B cell (primary cell): ENCODE measurements at regions not wholly inside any gene's neighbourhood (a gene's known extent, or its start where the extent isn't known, plus 50 kb on each side); places are given as distances from the start of the nearest gene placed in this dataset.
"Not testable (repeated sequence)": the region's sequence is repeated elsewhere in the genome, so short reads cannot be mapped to it uniquely, and the experiment has no call there.

Experiments
- ATAC-seq: fragments of 200-7000 bp; cut with Tn5 transposase; one replicate; pipeline ENCODE4 v1.10.0; 2021; ENCODE audit warnings: low read depth, mild to moderate bottlenecking, moderate number of reproducible peaks, moderate library complexity
- CTCF ChIA-PET: fragments of 350-600 bp; sonication (Branson Sonifier 250); formaldehyde crosslinking; loops from one replicate; lab custom pipeline; 2021; ENCODE audit warnings: antibody characterized with exemption, inconsistent platforms; lab: Charles Lee
- POLR2A ChIA-PET: fragments of 350-600 bp; sonication (Branson Sonifier 250); formaldehyde crosslinking; loops from one replicate; lab custom pipeline; 2021; ENCODE audit warnings: antibody characterized with exemption; lab: Charles Lee
- DNase-seq: peaks from one replicate; pipeline ENCODE4 v3.0.0; 2013
- H2AFZ ChIP-seq: 2 replicates; pipeline ENCODE4 v1.6.1; 2012; ENCODE audit warnings: mild to moderate bottlenecking, low read depth, low read length; ENCODE audit not compliant: insufficient read depth, poor library complexity, severe bottlenecking
- H3K27ac ChIP-seq, 2 donors: 1 replicate in 1 of 2; 2 replicates in 1 of 2; pipeline ENCODE4 v1.5.1; 2012 to 2013; ENCODE audit warnings: low read length in 2 of 2, mild to moderate bottlenecking in 2 of 2, moderate library complexity in 1 of 2
- H3K27me3 ChIP-seq, 4 experiments: fragments of 200-600 bp in 1 of 4; sonication (generic) in 1 of 4; replicated peaks in 1 of 4; 1 replicate in 2 of 4; 2 replicates in 2 of 4; pipeline versions ENCODE4 v1.6.1 to v1.7.0; 2013 to 2016; ENCODE audit warnings: low read length in 3 of 4, mild to moderate bottlenecking in 2 of 4, mixed read lengths in 1 of 4, moderate library complexity in 1 of 4; ENCODE audit not compliant: insufficient read depth in 4 of 4, control insufficient read depth in 3 of 4; ENCODE audit errors: control extremely low read depth in 1 of 4
- H3K36me3 ChIP-seq, 2 experiments: replicated peaks in 1 of 2; 1 replicate in 1 of 2; 2 replicates in 1 of 2; pipeline versions ENCODE4 v1.6.1 to v1.7.1; 2013; ENCODE audit warnings: low read length in 1 of 2; ENCODE audit not compliant: insufficient read depth in 2 of 2, control insufficient read depth in 1 of 2; ENCODE audit errors: control extremely low read depth in 1 of 2, extremely low read depth in 1 of 2
- H3K4me1 ChIP-seq, 2 donors: fragments of 200-600 bp in 1 of 2; sonication (generic) in 1 of 2; 1 replicate in 1 of 2; 2 replicates in 1 of 2; pipeline versions ENCODE4 v1.5.1 to v1.6.1; 2013 to 2017; ENCODE audit warnings: low read length in 2 of 2; ENCODE audit not compliant: control insufficient read depth in 2 of 2, insufficient read depth in 2 of 2
- H3K4me2 ChIP-seq: replicated peaks from 2 replicates; pipeline ENCODE3; 2012; ENCODE audit warnings: mild to moderate bottlenecking, low read depth, low read length; ENCODE audit not compliant: poor library complexity, severe bottlenecking
- H3K4me3 ChIP-seq, 5 experiments: fragments of 200-600 bp in 1 of 5; sonication (generic) in 1 of 5; 1 replicate in 3 of 5; 2 replicates in 2 of 5; pipeline versions ENCODE4 v1.5.1 to v1.7.0; 2011 to 2016; ENCODE audit warnings: low read length in 4 of 5, mild to moderate bottlenecking in 4 of 5, low read depth in 2 of 5, control low read depth in 1 of 5, moderate library complexity in 1 of 5; ENCODE audit not compliant: insufficient read depth in 1 of 5; ENCODE audit errors: control extremely low read depth in 1 of 5, extremely low read depth in 1 of 5
- H3K79me2 ChIP-seq: fragments of 200-600 bp; sonication (generic); one replicate; pipeline ENCODE4 v1.6.0; 2016; ENCODE audit warnings: low read length; ENCODE audit not compliant: control insufficient read depth, insufficient read depth
- H3K9ac ChIP-seq: fragments of 200-600 bp; sonication (generic); 2 replicates; pipeline ENCODE4 v1.6.1; 2017; ENCODE audit warnings: mild to moderate bottlenecking, low read length, moderate library complexity
- H3K9me3 ChIP-seq, 3 donors: one replicate each; pipeline versions ENCODE4 v1.6.1 to v1.7.1; 2013; ENCODE audit warnings: low read length in 2 of 3; ENCODE audit not compliant: control insufficient read depth in 2 of 3, insufficient read depth in 1 of 3; ENCODE audit errors: control extremely low read depth in 1 of 3
- H4K20me1 ChIP-seq: 2 replicates; pipeline ENCODE4 v1.6.0; 2012; ENCODE audit warnings: mild to moderate bottlenecking, low read length; ENCODE audit not compliant: insufficient read depth, control insufficient read depth, poor library complexity, severe bottlenecking
- H3K27ac Mint-ChIP-seq: one replicate; pipeline ENCODE4 v1.8.0; 2021; ENCODE audit warnings: mixed read lengths
- H3K27me3 Mint-ChIP-seq: one replicate; pipeline ENCODE4 v1.8.0; 2021; ENCODE audit warnings: mixed read lengths
- H3K4me1 Mint-ChIP-seq: one replicate; pipeline ENCODE4 v1.8.0; 2021; ENCODE audit warnings: mixed read lengths
- H3K4me3 Mint-ChIP-seq: one replicate; pipeline ENCODE4 v1.8.0; 2021; ENCODE audit warnings: mixed read lengths
- H3K9me3 Mint-ChIP-seq: one replicate; pipeline ENCODE4 v1.8.0; 2022; ENCODE audit warnings: mixed read lengths; ENCODE audit not compliant: insufficient read depth
- EZH2 ChIP-seq: IDR thresholded peaks from 2 replicates; pipeline ENCODE4 v1.6.1; 2012; ENCODE audit warnings: borderline replicate concordance, low read depth, mild to moderate bottlenecking, moderate library complexity, low read length; ENCODE audit not compliant: insufficient read depth, poor library complexity, severe bottlenecking
- WGBS: methylation state at CpG from one replicate; pipeline ENCODE4 v1.1.5; 2013; ENCODE audit warnings: missing lambda C conversion rate; ENCODE audit not compliant: insufficient coverage; 5-methylcytosine and 5-hydroxymethylcytosine counted together
- intact Hi-C: fragments of 100-400 bp; cut with micrococcal nuclease; formaldehyde crosslinking; loops from one replicate; pipeline ENCODE4 v1.10.0; 2022
- TF ChIP-seq, protein P1 (sequence below): fragments of 200-600 bp; IDR thresholded peaks from one replicate; pipeline ENCODE4 v1.8.0; 2022; ENCODE audit warnings: antibody characterized with exemption, mild to moderate bottlenecking

DNA sequence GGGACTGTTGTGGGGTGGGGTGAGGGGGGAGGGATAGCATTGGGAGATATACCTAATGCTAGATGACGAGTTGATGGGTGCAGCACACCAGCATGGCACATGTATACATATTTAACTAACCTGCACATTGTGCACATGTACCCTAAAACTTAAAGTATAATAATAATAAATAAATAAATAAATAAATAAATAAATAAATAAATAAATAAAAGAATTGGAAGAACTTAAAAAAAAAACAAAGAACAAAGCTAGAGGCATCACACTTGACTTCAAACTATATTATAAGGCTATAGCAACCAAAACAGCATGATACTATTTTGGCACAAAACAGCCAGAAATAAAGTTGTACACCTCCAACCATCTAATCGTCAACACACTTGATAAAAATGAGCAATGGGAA lies 106.5 kb upstream of the NDST3 start:
- H3K4me2 ChIP-seq, ATAC-seq, H2AFZ ChIP-seq, H3K36me3 ChIP-seq, H3K9ac ChIP-seq, H3K79me2 ChIP-seq, H3K27ac Mint-ChIP-seq, H4K20me1 ChIP-seq, intact Hi-C loops, POLR2A ChIA-PET, H3K4me1 Mint-ChIP-seq, DNase-seq, CTCF ChIA-PET, H3K27me3 Mint-ChIP-seq, H3K9me3 Mint-ChIP-seq, H3K4me3 Mint-ChIP-seq, H3K4me3 ChIP-seq, H3K4me1 ChIP-seq, H3K9me3 ChIP-seq, H3K27me3 ChIP-seq, H3K27ac ChIP-seq: not testable (repeated sequence)
- no CpG with 5 or more reads among the region's 2 CpGs for WGBS

DNA sequence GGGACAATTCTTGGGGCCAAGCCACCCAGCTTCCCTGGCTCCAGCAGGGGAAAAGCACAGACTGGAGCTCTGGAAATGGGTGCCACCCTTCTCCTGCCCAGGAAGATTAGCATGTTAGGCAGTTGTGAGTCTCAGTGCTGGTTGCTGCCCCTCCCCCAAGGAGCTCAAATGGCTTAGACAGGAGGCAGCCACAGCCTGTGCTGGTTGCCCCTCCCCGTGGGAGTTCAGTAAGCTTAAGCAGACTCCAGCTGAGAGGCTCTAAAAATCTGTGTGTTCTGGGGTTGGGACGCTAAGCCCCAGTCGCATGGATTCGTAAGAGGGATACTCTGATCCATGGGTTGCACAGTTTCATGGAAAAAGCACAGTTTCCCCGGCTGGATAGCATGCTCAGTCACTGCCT lies 92.7 kb upstream of the NDST3 start:
- Mint-ChIP-seq H3K27ac (no peak overlapping the region), H3K4me3 (no peak overlapping the region), H3K9me3 (peaks cover 3% of the 10 kb centered on the region), H3K27me3 (no peaks in the 10 kb centered on the region), H3K4me1 (no peaks in the 10 kb centered on the region)
- H4K20me1 ChIP-seq: no peaks in the 10 kb centered on the region
- H3K9ac ChIP-seq: no peak overlapping the region
- no peak overlapping the region for H3K4me2 ChIP-seq
- no peak for ATAC-seq
- no peak for TF ChIP-seq EZH2
- TF ChIP-seq, protein P1, sequence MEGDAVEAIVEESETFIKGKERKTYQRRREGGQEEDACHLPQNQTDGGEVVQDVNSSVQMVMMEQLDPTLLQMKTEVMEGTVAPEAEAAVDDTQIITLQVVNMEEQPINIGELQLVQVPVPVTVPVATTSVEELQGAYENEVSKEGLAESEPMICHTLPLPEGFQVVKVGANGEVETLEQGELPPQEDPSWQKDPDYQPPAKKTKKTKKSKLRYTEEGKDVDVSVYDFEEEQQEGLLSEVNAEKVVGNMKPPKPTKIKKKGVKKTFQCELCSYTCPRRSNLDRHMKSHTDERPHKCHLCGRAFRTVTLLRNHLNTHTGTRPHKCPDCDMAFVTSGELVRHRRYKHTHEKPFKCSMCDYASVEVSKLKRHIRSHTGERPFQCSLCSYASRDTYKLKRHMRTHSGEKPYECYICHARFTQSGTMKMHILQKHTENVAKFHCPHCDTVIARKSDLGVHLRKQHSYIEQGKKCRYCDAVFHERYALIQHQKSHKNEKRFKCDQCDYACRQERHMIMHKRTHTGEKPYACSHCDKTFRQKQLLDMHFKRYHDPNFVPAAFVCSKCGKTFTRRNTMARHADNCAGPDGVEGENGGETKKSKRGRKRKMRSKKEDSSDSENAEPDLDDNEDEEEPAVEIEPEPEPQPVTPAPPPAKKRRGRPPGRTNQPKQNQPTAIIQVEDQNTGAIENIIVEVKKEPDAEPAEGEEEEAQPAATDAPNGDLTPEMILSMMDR: no peak
- no peaks in the 10 kb centered on the region for H3K79me2 ChIP-seq
- no peak overlapping the region for H3K4me3 ChIP-seq
- H3K27ac ChIP-seq: no peak overlapping the region
- CTCF ChIA-PET: no interaction called here
- H2AFZ ChIP-seq: no peak overlapping the region
- WGBS: 76% methylated on average over 5 of the region's 5 CpGs
- POLR2A ChIA-PET: no interaction called here
- H3K27me3 ChIP-seq: no peaks in the 10 kb centered on the region
- H3K36me3 ChIP-seq: no peaks in the 10 kb centered on the region
- DNase-seq: no peak
- intact Hi-C loops: no loop called here
- no peaks in the 10 kb centered on the region for H3K4me1 ChIP-seq
- peaks cover 0 to 12% (median 3%) of the 10 kb centered on the region in 3 donors for H3K9me3 ChIP-seq
